ENCODE measurements at regions not wholly inside any gene's neighbourhood (a gene's known extent, or its start where the extent isn't known, plus 50 kb on each side); places are given as distances from the start of the nearest gene placed in this dataset.
"Not testable (repeated sequence)": the region's sequence is repeated elsewhere in the genome, so short reads cannot be mapped to it uniquely, and the experiment has no call there.

DNA sequence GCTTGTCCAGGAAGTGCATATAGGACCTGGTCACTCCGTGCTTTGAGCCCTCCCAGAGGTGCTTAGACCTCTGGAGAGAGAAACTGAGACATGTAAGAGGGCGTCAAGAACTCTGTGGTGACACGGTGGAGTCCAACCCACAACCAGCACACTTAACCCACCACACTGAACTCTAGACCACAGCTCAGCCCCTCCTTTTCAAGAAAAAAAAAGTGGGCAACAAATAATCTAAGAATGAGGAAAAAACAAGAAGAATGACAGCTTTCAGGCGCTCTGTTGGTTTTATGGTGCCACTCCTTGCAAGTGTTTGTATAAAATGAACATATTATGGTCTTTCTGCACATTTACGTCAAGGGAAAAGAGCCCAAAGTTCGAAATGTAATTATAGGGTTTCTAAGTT lies 50.2 kb upstream of the SNAPC3 start:
- DNase-seq: no peak

DNA sequence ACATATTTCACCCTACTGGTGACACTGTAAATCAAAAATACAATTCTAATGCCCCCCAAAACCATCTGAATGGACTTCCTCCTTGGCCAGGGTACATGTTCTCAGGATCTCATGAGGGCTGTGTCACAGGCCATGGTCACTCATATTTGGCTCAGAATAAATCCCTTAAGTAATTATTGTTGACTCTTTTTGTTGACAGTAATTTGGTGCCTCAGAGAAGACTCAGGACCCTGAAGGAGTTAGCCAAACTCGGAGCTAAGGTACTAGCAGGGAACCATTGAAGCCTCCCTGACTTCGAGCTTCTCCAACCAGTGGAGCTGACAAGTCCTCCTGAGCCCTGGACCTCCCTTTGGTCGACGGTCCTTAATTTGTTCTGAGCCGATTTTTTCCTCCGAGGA lies 51.2 kb upstream of the SNAPC3 start:
- no peak for DNase-seq

DNA sequence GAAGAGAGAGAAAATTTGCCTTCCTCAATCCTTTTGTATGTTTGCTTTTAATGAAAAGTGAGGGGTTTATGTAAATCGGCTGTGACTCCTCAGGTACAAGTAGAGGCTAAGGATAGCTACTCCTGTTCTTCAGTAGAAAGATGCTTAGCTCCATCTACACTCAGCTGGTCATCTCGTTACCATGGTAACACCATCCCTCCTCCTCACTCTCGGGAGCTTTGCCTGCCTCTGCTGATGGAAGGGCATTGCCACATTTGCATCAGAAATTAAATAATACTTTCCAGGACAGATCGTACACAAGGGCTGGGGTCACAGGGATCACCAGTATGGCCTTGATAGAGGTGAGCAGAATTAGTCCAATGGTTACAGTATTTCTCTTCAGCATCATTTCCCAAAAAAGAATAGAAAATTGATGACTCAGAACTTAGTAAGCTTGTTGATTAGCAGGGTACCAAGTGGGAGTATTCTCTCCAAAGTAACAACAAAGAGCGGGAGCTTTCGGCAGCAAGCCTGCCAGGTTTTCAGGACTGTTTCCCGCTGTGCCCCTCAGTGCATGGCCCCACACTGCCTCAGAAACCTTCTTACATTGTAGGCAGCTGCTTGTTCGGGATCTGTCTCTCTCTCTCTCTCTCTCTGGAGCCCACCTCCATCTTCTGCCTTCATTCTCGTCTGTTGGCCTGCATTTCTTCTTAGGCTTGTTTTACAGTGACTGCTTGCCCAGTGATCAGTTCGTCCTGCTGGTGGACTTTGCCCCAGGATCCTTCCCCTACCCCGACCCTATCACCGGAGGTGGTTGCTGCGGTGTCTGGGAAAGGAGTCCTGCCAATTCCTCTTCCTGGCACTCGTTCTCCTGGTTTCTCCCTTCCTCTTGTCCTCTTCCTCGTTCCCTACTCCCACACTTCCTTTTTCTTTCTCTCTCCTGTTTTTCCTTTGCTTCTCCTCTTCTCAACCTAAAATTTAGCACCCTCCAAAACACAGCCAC lies 51.9 kb upstream of the SNAPC3 start:
- no peak for DNase-seq

DNA sequence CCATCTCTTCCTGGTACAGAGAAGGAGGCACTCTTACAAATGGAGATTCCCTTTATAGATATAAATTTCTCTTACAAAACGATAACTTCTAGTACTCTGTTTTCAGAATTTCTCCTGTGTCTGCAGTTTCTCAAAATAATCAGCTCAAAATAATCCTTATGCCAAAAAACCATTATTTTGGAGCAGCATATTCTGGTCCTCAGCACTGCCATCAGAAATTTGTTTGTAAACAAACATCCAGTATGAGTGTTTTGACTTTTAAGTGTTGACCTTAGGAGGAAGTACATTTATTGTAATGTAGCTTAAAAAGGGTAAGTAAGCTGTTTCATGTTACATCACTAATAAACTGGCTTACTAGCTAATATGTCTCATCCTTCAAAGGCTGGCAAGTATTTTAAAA lies 52.8 kb upstream of the SNAPC3 start:
- no peak for DNase-seq

DNA sequence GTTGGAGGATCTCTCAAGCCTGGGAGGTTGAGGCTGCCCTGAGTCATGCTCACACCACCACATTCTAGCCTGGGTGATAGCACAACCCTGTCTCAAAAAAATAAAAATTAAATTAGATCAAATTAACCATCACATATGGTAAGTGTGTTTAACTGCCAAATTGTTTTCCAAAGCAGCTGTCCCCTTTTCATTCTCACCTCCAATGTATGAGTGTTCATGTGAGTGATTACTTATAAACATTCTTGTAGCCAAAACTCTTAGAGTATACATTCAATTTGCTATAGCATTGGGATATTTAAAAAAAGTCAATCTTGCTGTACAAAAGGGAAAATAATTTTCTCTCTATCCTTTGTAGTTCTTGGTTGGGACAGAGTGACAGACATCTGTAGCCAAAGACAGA lies 53.4 kb upstream of the SNAPC3 start:
- no peak for DNase-seq

DNA sequence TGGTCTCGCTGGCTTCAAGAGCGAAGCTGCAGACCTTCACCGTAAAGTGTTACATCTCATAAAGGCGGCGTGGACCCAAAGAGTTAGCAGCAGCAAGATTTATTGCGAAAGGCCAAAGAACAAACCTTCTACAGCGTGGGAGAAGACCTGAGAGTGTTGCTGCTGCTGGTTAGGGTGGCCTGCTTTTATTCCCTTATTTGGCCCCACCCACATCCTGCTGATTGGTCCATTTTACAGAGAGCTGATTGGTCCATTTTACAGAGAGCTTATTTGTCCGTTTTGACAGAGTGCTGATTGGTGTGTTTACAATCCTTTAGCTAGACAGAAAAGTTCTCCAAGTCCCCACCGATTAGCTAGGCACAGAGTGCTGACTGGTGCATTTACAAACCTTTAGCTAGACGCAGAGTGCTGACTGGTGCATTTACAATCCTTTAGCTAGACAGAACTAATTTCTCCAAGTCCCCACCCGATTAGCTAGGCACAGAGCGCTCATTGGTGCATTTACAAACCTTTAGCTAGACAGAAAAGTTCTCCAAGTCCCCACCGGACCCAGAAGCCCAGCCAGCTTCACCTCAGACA lies 57.6 kb upstream of the SNAPC3 start:
- DNase-seq: not testable (repeated sequence)

DNA sequence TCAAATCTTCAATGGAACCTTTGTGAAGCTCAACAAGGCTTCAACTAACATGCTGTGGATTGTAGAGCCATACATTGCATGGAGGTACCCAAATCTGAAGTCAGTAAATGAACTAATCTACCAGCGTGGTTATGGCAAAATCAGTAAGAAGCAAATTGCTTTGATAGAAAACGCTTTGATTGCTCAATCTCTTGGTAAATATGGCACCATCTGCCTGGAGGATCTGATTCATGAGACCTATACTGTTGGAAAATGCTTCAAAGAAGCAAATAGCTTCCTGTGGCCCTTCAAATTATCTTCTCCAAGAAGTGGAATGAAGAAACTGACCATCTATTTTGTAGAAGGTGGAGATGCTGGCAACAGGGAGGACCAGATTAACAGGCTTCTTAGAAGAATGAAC lies 54.7 kb upstream of the TTC39B start:
- DNase-seq: no peak

DNA sequence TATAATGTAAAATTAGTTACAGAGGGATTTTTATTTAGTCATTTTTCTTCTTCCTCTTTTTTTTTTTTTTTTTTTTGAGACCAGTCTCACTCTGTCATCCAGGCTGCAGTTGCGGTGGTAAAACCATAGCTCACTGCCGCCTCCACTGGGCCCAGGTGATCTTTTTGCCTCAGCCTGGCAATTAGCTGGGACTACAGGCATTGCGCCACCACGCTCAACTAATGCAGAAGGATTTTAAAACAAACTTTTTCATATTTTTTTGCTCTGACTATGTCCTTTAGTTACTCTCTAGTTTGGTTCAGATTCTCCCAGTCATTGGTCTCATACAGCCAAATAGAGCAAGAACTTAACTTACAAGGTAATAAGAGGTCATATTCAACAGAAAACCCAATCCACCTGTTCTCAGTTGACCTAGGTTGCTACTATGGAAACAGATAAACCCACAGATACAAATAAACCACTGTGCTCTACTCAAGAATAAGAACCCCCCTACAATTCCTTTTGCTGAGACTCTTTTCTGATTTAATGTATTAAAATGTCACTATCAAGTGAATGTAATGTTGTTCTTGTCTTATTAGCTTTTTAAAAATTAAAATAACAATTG lies 50.1 kb upstream of the TTC39B start:
- DNase-seq: peak; percentile 51
